ENCODE measurements at regions not wholly inside any gene's neighbourhood (a gene's known extent, or its start where the extent isn't known, plus 50 kb on each side); places are given as distances from the start of the nearest gene placed in this dataset.

GRCh38 chr20:58571693-58572427 lies 56.7 kb upstream of the APCDD1L start:
- TF ChIP-seq EZH2 (IDR thresholded peaks at IDR 0.05; ENCODE audit: low read depth, low read length, severe bottlenecking): no peak
- TF ChIP-seq USF2 (IDR thresholded peaks at IDR 0.05; ENCODE audit: low read length): no peak
- TF ChIP-seq BCL11A (IDR thresholded peaks at IDR 0.05; ENCODE audit: low read depth in 2 of 2, low read length in 2 of 2): no peak
- no peak for TF ChIP-seq CTCF (IDR thresholded peaks at IDR 0.05; ENCODE audit: control extremely low read depth in 1 of 3, insufficient read depth in 1 of 3, low read depth in 1 of 3, low read length in 3 of 3)
- TF ChIP-seq POLR2A (IDR thresholded peaks at IDR 0.05; ENCODE audit: control extremely low read depth in 1 of 2, low read depth in 2 of 2, low read length in 2 of 2): no peak
- TF ChIP-seq CHD2 (IDR thresholded peaks at IDR 0.05; ENCODE audit: low read length): no peak
- TF ChIP-seq POLR2AphosphoS5 (IDR thresholded peaks at IDR 0.05; ENCODE audit: low read depth, low read length): no peak
- TF ChIP-seq EP300 (IDR thresholded peaks at IDR 0.05; ENCODE audit: borderline replicate concordance in 1 of 2, low read depth in 2 of 2, low read length in 2 of 2): no peak
- no peak for TF ChIP-seq SIX5 (IDR thresholded peaks at IDR 0.05; ENCODE audit: low read depth, low read length)
- TF ChIP-seq EGR1 (IDR thresholded peaks at IDR 0.05; ENCODE audit: borderline replicate concordance, low read depth, low read length): no peak
- TF ChIP-seq POU5F1 (IDR thresholded peaks at IDR 0.05; ENCODE audit: low read depth, low read length): no peak
- TF ChIP-seq RXRA (IDR thresholded peaks at IDR 0.05; ENCODE audit: insufficient read depth, low read depth, low read length): no peak
- TF ChIP-seq, protein P1, sequence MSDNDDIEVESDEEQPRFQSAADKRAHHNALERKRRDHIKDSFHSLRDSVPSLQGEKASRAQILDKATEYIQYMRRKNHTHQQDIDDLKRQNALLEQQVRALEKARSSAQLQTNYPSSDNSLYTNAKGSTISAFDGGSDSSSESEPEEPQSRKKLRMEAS (IDR thresholded peaks at IDR 0.05): no peak
- no peak for TF ChIP-seq RNF2 (IDR thresholded peaks at IDR 0.05; ENCODE audit: borderline replicate concordance, low read depth, low read length, missing control alignments, poor library complexity, severe bottlenecking)

All from H1 (cell line).